GM23338 (cell line): ENCODE measurements at regions not wholly inside any gene's neighbourhood (a gene's known extent, or its start where the extent isn't known, plus 50 kb on each side); places are given as distances from the start of the nearest gene placed in this dataset.

Experiments used
- ATAC-seq: fragments of 200-7000 bp; cut with Tn5 transposase; 3 replicates; pipeline ENCODE4 v1.9.1; 2020
- DNase-seq: peaks from one replicate; pipeline ENCODE4 v3.0.0-alpha.2; 2015; ENCODE audit warnings: low spot score
- H2AFZ ChIP-seq: fragments of 200-600 bp; sonication (generic); 2 replicates; pipeline ENCODE4 v1.8.0; 2016; ENCODE audit warnings: antibody characterized with exemption, mild to moderate bottlenecking, moderate library complexity
- H3F3A ChIP-seq: fragments of 200-600 bp; sonication (generic); replicated peaks from 2 replicates; pipeline ENCODE4 v1.8.0; 2017; ENCODE audit warnings: antibody characterized with exemption, mixed run types, low read depth
- H3K27ac ChIP-seq: fragments of 200-600 bp; sonication (generic); 2 replicates; pipeline ENCODE4 v1.6.1; 2016; ENCODE audit warnings: low read depth
- H3K27me3 ChIP-seq: fragments of 200-600 bp; sonication (generic); 2 replicates; pipeline ENCODE4 v1.8.0; 2016; ENCODE audit warnings: mild to moderate bottlenecking, mixed run types, moderate library complexity; ENCODE audit not compliant: insufficient read depth
- H3K36me3 ChIP-seq: fragments of 200-600 bp; sonication (generic); 2 replicates; pipeline ENCODE4 v1.8.0; 2016; ENCODE audit warnings: mild to moderate bottlenecking; ENCODE audit not compliant: insufficient read depth
- H3K4me1 ChIP-seq: fragments of 200-600 bp; sonication (generic); 2 replicates; pipeline ENCODE4 v1.8.0; 2016; ENCODE audit warnings: mild to moderate bottlenecking, moderate library complexity; ENCODE audit not compliant: insufficient read depth
- H3K4me2 ChIP-seq: fragments of 200-600 bp; sonication (generic); 2 replicates; pipeline ENCODE4 v1.7.1; 2017; ENCODE audit warnings: mixed run types
- H3K4me3 ChIP-seq: fragments of 200-600 bp; sonication (generic); 2 replicates; pipeline ENCODE4 v1.6.1; 2016; ENCODE audit warnings: mixed run types
- H3K79me2 ChIP-seq: fragments of 200-600 bp; sonication (generic); replicated peaks from 2 replicates; pipeline ENCODE4 v1.8.0; 2017; ENCODE audit warnings: mild to moderate bottlenecking; ENCODE audit not compliant: insufficient read depth
- H3K9me2 ChIP-seq: fragments of 200-600 bp; sonication (generic); 2 replicates; pipeline ENCODE4 v1.8.0; 2017; ENCODE audit not compliant: insufficient read depth
- H4K20me1 ChIP-seq: fragments of 200-600 bp; sonication (generic); replicated peaks from 2 replicates; pipeline ENCODE4 v1.8.0; 2017; ENCODE audit warnings: mild to moderate bottlenecking; ENCODE audit not compliant: insufficient read depth
- H3K27ac Mint-ChIP-seq: 2 replicates; pipeline ENCODE4 v1.8.0; 2020; ENCODE audit warnings: inconsistent platforms, mild to moderate bottlenecking, moderate library complexity, mixed read lengths
- H3K27me3 Mint-ChIP-seq: 3 replicates; pipeline ENCODE4 v1.8.0; 2022; ENCODE audit warnings: low read depth, mild to moderate bottlenecking, moderate library complexity, mixed read lengths, inconsistent platforms; ENCODE audit not compliant: insufficient read depth, poor library complexity
- H3K36me3 Mint-ChIP-seq: 3 replicates; pipeline ENCODE4 v1.8.0; 2021; ENCODE audit warnings: low read depth, mild to moderate bottlenecking, inconsistent platforms, moderate library complexity, mixed read lengths
- H3K4me1 Mint-ChIP-seq: 3 replicates; pipeline ENCODE4 v1.8.0; 2020; ENCODE audit warnings: mild to moderate bottlenecking, inconsistent platforms, mixed read lengths
- H3K4me3 Mint-ChIP-seq: 3 replicates; pipeline ENCODE4 v1.8.0; 2021; ENCODE audit warnings: moderate library complexity, mild to moderate bottlenecking, inconsistent platforms, mixed read lengths
- H3K9me3 Mint-ChIP-seq: 3 replicates; pipeline ENCODE4 v1.8.0; 2020; ENCODE audit warnings: moderate library complexity, mild to moderate bottlenecking, inconsistent platforms, mixed read lengths
- CREB1 ChIP-seq: fragments of 250-450 bp; sonication (Bioruptor Pico); IDR thresholded peaks from 2 replicates; pipeline ENCODE4 v1.5.0; 2020; ENCODE audit warnings: low read depth, mild to moderate bottlenecking, moderate library complexity
- ETS1 ChIP-seq: IDR thresholded peaks from 2 replicates; pipeline ENCODE4 v1.6.1; 2016; ENCODE audit warnings: antibody characterized with exemption
- EZH2phosphoT487 ChIP-seq: fragments of 200-600 bp; sonication (generic); IDR thresholded peaks from one replicate; pipeline ENCODE4 v1.8.1; 2018; ENCODE audit warnings: antibody characterized with exemption; ENCODE audit not compliant: unreplicated experiment
- JUNB ChIP-seq: IDR thresholded peaks from one replicate; pipeline ENCODE4 v1.6.1; 2016; ENCODE audit warnings: antibody characterized with exemption; ENCODE audit not compliant: unreplicated experiment
- NANOG ChIP-seq: IDR thresholded peaks from 2 replicates; pipeline ENCODE4 v1.6.1; 2016; ENCODE audit warnings: antibody characterized with exemption, borderline replicate concordance
- POLR2AphosphoS5 ChIP-seq: IDR thresholded peaks from 2 replicates; pipeline ENCODE4 v1.6.1; 2016; ENCODE audit warnings: antibody characterized with exemption, low read depth
- REST ChIP-seq: IDR thresholded peaks from one replicate; pipeline ENCODE4 v1.6.1; 2018; ENCODE audit warnings: antibody characterized with exemption; ENCODE audit not compliant: unreplicated experiment
- STAT1 ChIP-seq: IDR thresholded peaks from one replicate; pipeline ENCODE4 v1.6.1; 2016; ENCODE audit warnings: antibody characterized with exemption; ENCODE audit not compliant: unreplicated experiment
- ZNF114 ChIP-seq: fragments of 250-450 bp; sonication (Bioruptor Pico); IDR thresholded peaks from 2 replicates; pipeline ENCODE4 v1.5.0; 2020; ENCODE audit warnings: mild to moderate bottlenecking, moderate library complexity
- ZNF331 ChIP-seq: fragments of 250-450 bp; sonication (Bioruptor Pico); IDR thresholded peaks from 2 replicates; pipeline ENCODE4 v1.5.0; 2020; ENCODE audit warnings: low read depth, mild to moderate bottlenecking, moderate library complexity
- ZNF462 ChIP-seq: fragments of 250-450 bp; sonication (Bioruptor Pico); IDR thresholded peaks from 2 replicates; pipeline ENCODE4 v1.5.0; 2020; ENCODE audit warnings: mild to moderate bottlenecking, moderate library complexity

GRCh38 chr6:77097940-77098339 lies 365.4 kb downstream of the HTR1B start:
- Histone ChIP-seq H3K79me2 (no peaks in the 10 kb centered on the region), H3K4me1 (no peaks in the 10 kb centered on the region), H3K4me2 (no peak overlapping the region), H4K20me1 (no peaks in the 10 kb centered on the region), H3K9me2 (no peaks in the 10 kb centered on the region), H3K36me3 (no peaks in the 10 kb centered on the region), H2AFZ (no peak overlapping the region), H3K4me3 (no peak overlapping the region), H3K27me3 (no peaks in the 10 kb centered on the region), H3F3A (no peaks in the 10 kb centered on the region), H3K27ac (no peak overlapping the region)
- Mint-ChIP-seq H3K27me3 (no peaks in the 10 kb centered on the region), H3K4me1 (peaks cover 9% of the 10 kb centered on the region), H3K36me3 (no peaks in the 10 kb centered on the region), H3K27ac (no peak overlapping the region), H3K9me3 (no peaks in the 10 kb centered on the region), H3K4me3 (no peak overlapping the region)
- ATAC-seq (no peak), DNase-seq (no peak)
- TF ChIP-seq ETS1: no peak
- TF ChIP-seq EZH2phosphoT487: no peak
- no peak for TF ChIP-seq REST
- no peak for TF ChIP-seq NANOG
- no peak for TF ChIP-seq JUNB
- no peak for TF ChIP-seq POLR2AphosphoS5
- no peak for TF ChIP-seq ZNF331 (CRISPR knock-in tag)
- TF ChIP-seq CREB1 (CRISPR knock-in tag): no peak

GRCh38 chr6:77095936-77096627 lies 367.2 kb downstream of the HTR1B start:
- H3K4me1 ChIP-seq: no peaks in the 10 kb centered on the region
- H3K27me3 Mint-ChIP-seq: no peaks in the 10 kb centered on the region
- no peak for ATAC-seq
- no peak overlapping the region for H3K27ac ChIP-seq
- H3K36me3 Mint-ChIP-seq: no peaks in the 10 kb centered on the region
- no peak overlapping the region for H3K4me3 Mint-ChIP-seq
- H3F3A ChIP-seq: no peaks in the 10 kb centered on the region
- H3K27me3 ChIP-seq: no peaks in the 10 kb centered on the region
- no peak overlapping the region for H2AFZ ChIP-seq
- DNase-seq: no peak
- H3K36me3 ChIP-seq: no peaks in the 10 kb centered on the region
- H3K4me2 ChIP-seq: no peak overlapping the region
- no peak overlapping the region for H3K4me3 ChIP-seq
- no peaks in the 10 kb centered on the region for H3K79me2 ChIP-seq
- no peaks in the 10 kb centered on the region for H3K9me3 Mint-ChIP-seq
- peaks cover 13% of the 10 kb centered on the region for H3K4me1 Mint-ChIP-seq
- 0 out of 2 replicates have a peak overlapping the region, but pooled peaks have one; percentile 16 for H3K27ac Mint-ChIP-seq
- H4K20me1 ChIP-seq: no peaks in the 10 kb centered on the region
- no peaks in the 10 kb centered on the region for H3K9me2 ChIP-seq
- no peak for TF ChIP-seq ZNF331 (CRISPR knock-in tag)
- TF ChIP-seq ZNF462 (CRISPR knock-in tag): no peak
- no peak for TF ChIP-seq STAT1
- TF ChIP-seq NANOG: no peak
- TF ChIP-seq ZNF114 (CRISPR knock-in tag): no peak
- no peak for TF ChIP-seq CREB1 (CRISPR knock-in tag)
- no peak for TF ChIP-seq POLR2AphosphoS5
- TF ChIP-seq JUNB: no peak
- TF ChIP-seq EZH2phosphoT487: no peak
